22Rv1 (cell line): ENCODE measurements at regions not wholly inside any gene's neighbourhood (a gene's known extent, or its start where the extent isn't known, plus 50 kb on each side); places are given as distances from the start of the nearest gene placed in this dataset.
"Not testable (repeated sequence)": the region's sequence is repeated elsewhere in the genome, so short reads cannot be mapped to it uniquely, and the experiment has no call there.

Experiments used
- H3K27ac ChIP-seq: fragments of 450-650 bp; 2 replicates; pipeline ENCODE4 v1.5.1; 2017
- CTCF ChIP-seq: fragments of 450-650 bp; IDR thresholded peaks from 2 replicates; pipeline ENCODE4 v1.5.1; 2017; ENCODE audit warnings: mild to moderate bottlenecking
- ZFX ChIP-seq: fragments of 450-650 bp; IDR thresholded peaks from 2 replicates; pipeline ENCODE4 v1.6.1; 2017; ENCODE audit warnings: antibody characterized with exemption, borderline replicate concordance

GRCh38 chr6:167226383-167226685, 64.8 kb upstream of the UNC93A start:
- no peak overlapping the region for H3K27ac ChIP-seq
- TF ChIP-seq ZFX: no peak
- TF ChIP-seq CTCF: no peak

GRCh38 chr6:167226791-167227190, 64.3 kb upstream of the UNC93A start:
- no peak for TF ChIP-seq CTCF
- no peak for TF ChIP-seq ZFX
- no peak overlapping the region for H3K27ac ChIP-seq

- no peak overlapping the region for H3K27ac ChIP-seq
- TF ChIP-seq CTCF (no peak), ZFX (no peak)
Observed at GRCh38 chr6:167227984-167228383, 63.1 kb upstream of the UNC93A start.

DNA sequence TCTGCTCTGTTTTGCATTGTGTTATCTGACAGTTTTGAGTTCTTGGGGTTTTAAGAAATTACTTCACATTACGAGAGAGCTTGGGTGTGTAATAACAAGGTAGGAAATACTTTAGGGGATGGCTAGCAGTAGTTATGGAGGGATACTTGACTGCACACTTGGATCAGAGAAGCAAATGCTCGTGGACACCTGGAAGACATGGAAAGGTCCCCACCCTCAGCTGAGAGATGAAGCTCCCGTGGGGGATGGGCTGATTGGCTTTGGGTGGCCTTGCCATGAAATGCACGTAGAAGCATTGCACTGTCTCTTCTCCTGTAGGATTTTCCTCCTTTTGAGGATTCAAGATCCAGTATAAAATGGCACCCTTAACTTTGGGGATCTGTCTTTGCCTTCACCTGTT, 61.5 kb upstream of the UNC93A start:
- no peak overlapping the region for H3K27ac ChIP-seq
- TF ChIP-seq ZFX (no peak), CTCF (no peak)

GRCh38 chr6:167230288-167230687, 60.8 kb upstream of the UNC93A start:
- no peak for TF ChIP-seq ZFX
- TF ChIP-seq CTCF: no peak

DNA sequence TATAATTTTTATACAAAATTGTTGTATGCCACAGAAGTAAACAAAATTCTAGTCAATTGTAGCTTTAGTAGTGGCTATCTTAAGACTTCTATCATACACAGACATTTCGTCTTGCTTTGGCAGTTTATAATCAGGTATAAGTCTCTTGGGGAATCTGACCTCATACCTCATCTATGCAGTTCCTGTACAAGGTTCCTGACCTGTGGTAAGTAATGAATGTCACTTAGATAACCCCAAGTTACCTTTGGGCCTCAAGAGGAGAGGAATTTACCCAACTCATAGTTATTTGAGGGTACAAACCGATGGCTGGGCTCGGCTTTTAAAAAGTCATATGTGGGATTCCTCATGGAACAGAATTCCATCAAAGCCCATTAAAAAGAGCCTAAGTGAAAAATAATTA, 58.8 kb upstream of the UNC93A start:
- TF ChIP-seq ZFX: no peak
- no peak for TF ChIP-seq CTCF
- H3K27ac ChIP-seq: no peak overlapping the region

More at GRCh38 chr6:167230288-167230687, 60.8 kb upstream of the UNC93A start:
- H3K27ac ChIP-seq: no peak overlapping the region

GRCh38 chr6:167233490-167233889, 57.6 kb upstream of the UNC93A start:
- H3K27ac ChIP-seq: no peak overlapping the region
- no peak for TF ChIP-seq CTCF
- no peak for TF ChIP-seq ZFX

DNA sequence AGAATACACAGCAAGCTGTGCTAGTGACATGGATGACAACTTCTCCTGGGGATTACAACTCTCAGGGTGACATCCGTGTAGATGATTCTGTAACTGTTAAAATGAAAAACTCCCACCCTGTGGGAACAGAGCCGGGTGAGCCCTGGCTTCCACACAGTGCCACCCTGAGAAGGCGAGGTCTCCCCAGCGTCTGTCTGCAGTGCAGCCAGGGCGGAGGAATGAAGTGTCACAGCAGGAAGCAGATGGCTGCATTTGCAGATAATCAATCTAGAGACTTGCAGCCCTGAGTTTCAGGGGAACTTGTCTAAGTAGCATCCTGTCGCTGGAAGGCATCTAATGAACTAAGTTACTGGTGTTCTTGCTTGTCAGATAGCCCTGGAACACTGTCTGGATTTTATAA, 56.5 kb upstream of the UNC93A start:
- H3K27ac ChIP-seq: not testable (repeated sequence)
